Memory B cell (primary cell): ENCODE measurements at regions not wholly inside any gene's neighbourhood (a gene's known extent, or its start where the extent isn't known, plus 50 kb on each side); places are given as distances from the start of the nearest gene placed in this dataset.

ENCODE experiments used
- ATAC-seq: fragments of 150-1000 bp; cut with Tn5 transposase; 2 replicates; pipeline ENCODE4 v1.10.0; 2021; ENCODE audit warnings: low read depth, mild to moderate bottlenecking, moderate library complexity
- DNase-seq, 2 donors: peaks; one replicate each; pipeline ENCODE4 v3.0.0; 2022; ENCODE audit warnings: low spot score in 2 of 2
- H3K27ac Mint-ChIP-seq: one replicate; pipeline ENCODE4 v1.8.0; 2022; ENCODE audit warnings: mild to moderate bottlenecking, moderate library complexity, mixed read lengths
- H3K27me3 Mint-ChIP-seq: one replicate; pipeline ENCODE4 v1.8.0; 2022; ENCODE audit warnings: mixed read lengths
- H3K36me3 Mint-ChIP-seq: one replicate; pipeline ENCODE4 v1.8.0; 2022; ENCODE audit warnings: mild to moderate bottlenecking, mixed read lengths
- H3K4me1 Mint-ChIP-seq: one replicate; pipeline ENCODE4 v1.8.0; 2022; ENCODE audit warnings: mixed read lengths
- H3K4me3 Mint-ChIP-seq: one replicate; pipeline ENCODE4 v1.8.0; 2022; ENCODE audit warnings: mild to moderate bottlenecking, moderate library complexity, mixed read lengths
- H3K9me3 Mint-ChIP-seq: one replicate; pipeline ENCODE4 v1.8.0; 2022; ENCODE audit warnings: mixed read lengths

- Mint-ChIP-seq H3K4me3 (no peak overlapping the region), H3K9me3 (no peaks in the 10 kb centered on the region), H3K27me3 (peaks cover 1% of the 10 kb centered on the region), H3K4me1 (no peaks in the 10 kb centered on the region), H3K27ac (no peak overlapping the region), H3K36me3 (no peaks in the 10 kb centered on the region)
- ATAC-seq (no peak), DNase-seq (no peak)
Observed at GRCh38 chr7:114854369-114854768, 67.5 kb upstream of the MDFIC start.

GRCh38 chr7:114856625-114857024, 65.3 kb upstream of the MDFIC start:
- no peak for ATAC-seq
- Mint-ChIP-seq H3K4me1 (no peaks in the 10 kb centered on the region), H3K4me3 (no peak overlapping the region), H3K9me3 (no peaks in the 10 kb centered on the region), H3K36me3 (no peaks in the 10 kb centered on the region), H3K27ac (no peak overlapping the region), H3K27me3 (peaks cover 1% of the 10 kb centered on the region)
- DNase-seq = no peak

- Mint-ChIP-seq H3K36me3 (no peaks in the 10 kb centered on the region), H3K27me3 (peaks cover 1% of the 10 kb centered on the region), H3K9me3 (no peaks in the 10 kb centered on the region), H3K4me3 (no peak overlapping the region), H3K4me1 (no peaks in the 10 kb centered on the region), H3K27ac (no peak overlapping the region)
- DNase-seq (no peak), ATAC-seq (no peak)
Observed at GRCh38 chr7:114857605-114858004, 64.3 kb upstream of the MDFIC start.

- ATAC-seq (no peak), DNase-seq (no peak)
- Mint-ChIP-seq H3K27ac (no peak overlapping the region), H3K27me3 (peaks cover 1% of the 10 kb centered on the region), H3K9me3 (no peaks in the 10 kb centered on the region), H3K36me3 (no peaks in the 10 kb centered on the region), H3K4me1 (no peaks in the 10 kb centered on the region), H3K4me3 (no peak overlapping the region)
Observed at GRCh38 chr7:114859477-114859876, 62.4 kb upstream of the MDFIC start.

- H3K36me3 Mint-ChIP-seq = no peaks in the 10 kb centered on the region
- ATAC-seq (no peak), DNase-seq (no peak)
- no peak overlapping the region for H3K27ac Mint-ChIP-seq
- H3K4me1 Mint-ChIP-seq = no peaks in the 10 kb centered on the region
- no peaks in the 10 kb centered on the region for H3K9me3 Mint-ChIP-seq
- H3K27me3 Mint-ChIP-seq = peaks cover under 1% of the 10 kb centered on the region
- H3K4me3 Mint-ChIP-seq = no peak overlapping the region
Observed at GRCh38 chr7:114860206-114860605, 61.7 kb upstream of the MDFIC start.

GRCh38 chr7:114862406-114862805, 59.5 kb upstream of the MDFIC start:
- no peak for ATAC-seq
- no peak overlapping the region for H3K27ac Mint-ChIP-seq

GRCh38 chr7:114864278-114864677, 57.6 kb upstream of the MDFIC start:
- H3K36me3 Mint-ChIP-seq = no peaks in the 10 kb centered on the region
- no peak overlapping the region for H3K4me3 Mint-ChIP-seq

More at GRCh38 chr7:114862406-114862805, 59.5 kb upstream of the MDFIC start:
- no peak for DNase-seq
- Mint-ChIP-seq H3K4me3 (no peak overlapping the region), H3K36me3 (no peaks in the 10 kb centered on the region), H3K27me3 (no peaks in the 10 kb centered on the region), H3K4me1 (peaks cover 5% of the 10 kb centered on the region), H3K9me3 (no peaks in the 10 kb centered on the region)

GRCh38 chr7:114865564-114865963, 56.3 kb upstream of the MDFIC start:
- ATAC-seq = peak; percentile 81
- no peak overlapping the region for H3K4me3 Mint-ChIP-seq
- DNase-seq = peak; percentile 37 to 44
- no peak overlapping the region for H3K27ac Mint-ChIP-seq
- H3K27me3 Mint-ChIP-seq = no peaks in the 10 kb centered on the region
- no peaks in the 10 kb centered on the region for H3K9me3 Mint-ChIP-seq
- peaks cover 5% of the 10 kb centered on the region for H3K4me1 Mint-ChIP-seq
- no peaks in the 10 kb centered on the region for H3K36me3 Mint-ChIP-seq

More at GRCh38 chr7:114864278-114864677, 57.6 kb upstream of the MDFIC start:
- ATAC-seq = no peak
- Mint-ChIP-seq H3K27me3 (no peaks in the 10 kb centered on the region), H3K9me3 (no peaks in the 10 kb centered on the region), H3K4me1 (peaks cover 5% of the 10 kb centered on the region), H3K27ac (no peak overlapping the region)
- DNase-seq = no peak
